Cardiac septum (tissue), 1 donor: ENCODE measurements at regions not wholly inside any gene's neighbourhood (a gene's known extent, or its start where the extent isn't known, plus 50 kb on each side); places are given as distances from the start of the nearest gene placed in this dataset.
"Not testable (repeated sequence)": the region's sequence is repeated elsewhere in the genome, so short reads cannot be mapped to it uniquely, and the experiment has no call there.

ENCODE experiments used
- DNase-seq: peaks from one replicate; pipeline ENCODE4 v3.0.0-alpha.2; 2020; ENCODE audit warnings: low spot score
- intact Hi-C: fragments of 100-400 bp; cut with DNase I; formaldehyde crosslinking; loops from one replicate; pipeline ENCODE4 v1.14.0; 2022
- donor health status: DM: no; HTN: no; CAD: no.

- no peak for DNase-seq
- intact Hi-C loops = no loop called here
These were observed 1561.7 kb upstream of the SLC39A10 start for GRCh38 chr2:194095359-194095758.

- intact Hi-C loops = no loop called here
- no peak for DNase-seq
These were observed 1566.6 kb upstream of the SLC39A10 start for GRCh38 chr2:194090251-194090905.

GRCh38 chr2:194087089-194087958, 1569.7 kb upstream of the SLC39A10 start:
- intact Hi-C loops = no loop called here
- no peak for DNase-seq

DNA sequence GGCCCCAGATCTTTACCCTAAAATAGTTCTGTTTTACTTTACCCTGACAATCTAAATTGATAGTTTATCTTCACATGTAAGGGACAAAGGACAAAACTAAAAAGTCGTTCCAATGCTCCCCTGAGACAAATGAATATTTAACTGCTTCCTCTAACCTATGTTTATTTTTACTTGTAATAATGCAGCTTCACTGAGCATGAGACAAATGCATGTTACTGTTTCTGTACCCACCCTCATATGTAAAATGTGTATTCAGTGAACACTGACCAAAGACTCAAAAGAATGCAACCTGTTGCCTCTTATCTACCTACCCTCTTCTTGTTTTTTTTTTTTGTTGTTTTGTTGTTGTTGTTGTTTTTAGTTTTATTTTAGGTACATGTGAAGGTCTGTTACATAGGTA, 1570.9 kb upstream of the SLC39A10 start:
- DNase-seq = no peak
- intact Hi-C loops = no loop called here

- intact Hi-C loops = no loop called here
- no peak for DNase-seq
These were observed 1577.0 kb upstream of the SLC39A10 start for GRCh38 chr2:194079989-194080388.

GRCh38 chr2:194077366-194077765, 1579.7 kb upstream of the SLC39A10 start:
- no peak for DNase-seq
- intact Hi-C loops = no loop called here

DNA sequence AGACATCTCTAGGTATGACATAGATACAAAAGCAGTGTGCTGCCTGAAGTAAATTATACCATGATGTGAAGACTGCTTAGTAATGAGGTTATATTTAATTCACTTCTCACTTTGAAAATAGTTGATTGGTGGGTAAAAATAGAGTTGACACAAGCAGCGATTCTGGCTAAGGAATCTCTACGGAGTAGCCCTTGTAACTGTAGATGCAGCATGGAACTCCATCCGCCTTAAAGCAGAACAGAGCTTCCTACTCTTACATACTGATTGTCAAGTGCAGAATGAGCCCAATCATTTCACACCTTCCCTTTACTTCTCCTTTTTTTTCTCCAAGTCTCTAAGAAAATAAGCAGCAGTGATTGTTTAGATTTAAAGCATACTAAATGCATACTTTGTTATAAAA, 1594.6 kb upstream of the SLC39A10 start:
- no peak for DNase-seq
- intact Hi-C loops = no loop called here

DNA sequence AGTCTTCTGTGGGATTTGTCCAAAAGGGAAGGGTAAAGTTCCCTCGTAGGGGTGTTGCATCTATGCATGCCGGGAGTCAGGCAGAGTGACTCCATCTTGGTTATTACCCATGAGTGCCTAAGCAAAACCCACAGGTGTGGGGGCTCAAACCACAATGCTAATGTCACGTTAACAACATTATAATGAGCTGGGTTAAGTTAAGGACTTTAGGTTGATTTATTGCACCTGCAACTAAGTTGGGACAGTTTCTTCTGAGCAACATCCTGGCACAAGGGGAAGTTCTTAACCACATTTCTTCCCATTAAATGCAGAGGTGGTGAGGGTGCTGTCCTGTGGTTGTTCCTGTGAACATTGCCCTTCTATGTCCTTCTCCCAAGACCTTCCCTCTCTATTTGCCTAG, 1596.8 kb upstream of the SLC39A10 start:
- no peak for DNase-seq
- intact Hi-C loops = no loop called here

- no peak for DNase-seq
These were observed 1602.7 kb upstream of the SLC39A10 start for GRCh38 chr2:194054313-194054712.

GRCh38 chr2:194044321-194044720, 1612.7 kb upstream of the SLC39A10 start:
- intact Hi-C loops = no loop called here
- no peak for DNase-seq

More at GRCh38 chr2:194054313-194054712, 1602.7 kb upstream of the SLC39A10 start:
- intact Hi-C loops = no loop called here

- intact Hi-C loops, DNase-seq: not testable (repeated sequence)
These were observed 1635.9 kb upstream of the SLC39A10 start for GRCh38 chr2:194021130-194021529.

- no peak for DNase-seq
- intact Hi-C loops = no loop called here
These were observed 1636.9 kb upstream of the SLC39A10 start for GRCh38 chr2:194020155-194020554.

GRCh38 chr2:194015751-194016150, 1641.3 kb upstream of the SLC39A10 start:
- intact Hi-C loops = no loop called here
- no peak for DNase-seq

DNA sequence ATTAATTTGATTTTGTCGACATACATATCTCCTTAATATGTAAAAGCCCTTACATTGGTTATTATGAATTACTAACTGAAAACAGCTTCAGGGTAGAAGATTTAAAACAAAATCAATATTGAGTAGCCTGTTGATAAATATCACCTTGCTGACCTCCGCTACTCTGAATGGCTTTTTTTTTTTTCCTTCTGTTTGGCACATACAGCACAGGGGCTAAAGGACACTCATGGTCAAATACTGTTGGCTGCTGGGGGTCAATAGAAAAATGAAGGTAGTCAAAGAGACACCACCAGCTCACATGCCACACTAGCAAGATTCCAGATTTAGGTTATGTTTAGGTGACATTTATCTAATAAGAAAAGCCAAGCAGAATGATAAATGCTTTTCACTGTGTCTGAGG, 1642.4 kb upstream of the SLC39A10 start:
- intact Hi-C loops = no loop called here
- DNase-seq = no peak

GRCh38 chr2:194004590-194005206, 1652.3 kb upstream of the SLC39A10 start:
- intact Hi-C loops = no loop called here
- DNase-seq = no peak

GRCh38 chr2:194003911-194004310, 1653.1 kb upstream of the SLC39A10 start:
- intact Hi-C loops = no loop called here
- no peak for DNase-seq

- no peak for DNase-seq
- intact Hi-C loops = no loop called here
These were observed 1654.2 kb upstream of the SLC39A10 start for GRCh38 chr2:194002699-194003368.

DNA sequence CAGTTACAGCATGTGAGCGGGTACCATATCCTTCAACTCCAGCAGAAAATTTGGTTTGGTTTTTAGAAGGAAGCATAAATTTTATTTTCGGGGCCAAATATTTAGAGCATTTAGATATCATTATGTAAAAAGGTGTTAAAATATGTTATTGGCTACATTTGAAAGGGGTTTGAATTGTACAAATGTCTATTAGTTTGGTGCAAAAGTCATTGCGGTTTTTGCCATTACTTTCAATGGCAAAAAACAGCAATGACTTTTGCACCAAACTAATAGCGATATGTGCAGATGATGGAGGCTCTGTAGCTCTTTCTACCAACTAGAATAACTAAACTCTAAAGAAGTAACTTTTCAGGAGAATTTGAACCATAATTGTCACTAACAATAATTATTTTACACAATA, 1666.2 kb upstream of the SLC39A10 start:
- DNase-seq = no peak
- intact Hi-C loops = no loop called here

DNA sequence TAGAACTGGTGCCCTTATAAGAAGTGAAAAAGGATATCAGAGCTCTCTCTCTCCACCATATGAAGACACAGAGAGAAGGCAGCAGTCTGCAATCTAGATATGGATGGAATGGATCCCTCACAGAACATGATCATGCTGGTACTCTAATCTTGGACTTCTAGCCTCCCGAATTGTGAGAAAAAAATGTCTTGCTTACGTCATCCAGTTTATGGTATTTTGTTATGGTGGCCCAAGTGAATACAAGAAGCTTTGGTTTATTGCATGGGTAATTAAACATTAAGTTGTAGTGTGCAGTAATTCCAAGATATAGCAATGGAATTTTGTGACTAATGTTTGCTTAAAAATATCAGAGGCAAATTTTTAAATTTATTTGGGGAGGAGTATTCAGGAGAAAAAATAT, 1667.4 kb upstream of the SLC39A10 start:
- intact Hi-C loops = no loop called here
- DNase-seq = no peak

DNA sequence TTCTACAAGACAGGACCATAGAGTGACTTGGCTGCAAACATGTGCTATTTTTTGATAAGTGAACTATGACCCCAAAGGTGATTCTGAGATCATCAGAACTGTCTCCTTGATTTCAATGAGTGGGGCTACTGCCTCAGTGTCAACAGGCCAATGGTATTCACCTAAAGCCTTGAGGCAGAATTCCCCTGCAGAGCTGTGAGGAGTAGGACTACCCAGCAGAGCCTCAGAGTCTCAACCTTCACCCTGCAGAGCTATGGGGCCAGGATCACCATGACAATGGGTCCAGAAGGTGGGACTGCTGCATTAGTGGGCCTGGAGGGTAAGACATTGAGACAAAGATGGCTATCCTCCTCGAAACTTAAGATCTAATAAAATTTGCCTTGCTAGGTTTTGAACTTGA, 1668.2 kb upstream of the SLC39A10 start:
- no peak for DNase-seq
- intact Hi-C loops = no loop called here
